ENCODE measurements at regions not wholly inside any gene's neighbourhood (a gene's known extent, or its start where the extent isn't known, plus 50 kb on each side); places are given as distances from the start of the nearest gene placed in this dataset.
"Not testable (repeated sequence)": the region's sequence is repeated elsewhere in the genome, so short reads cannot be mapped to it uniquely, and the experiment has no call there.

GRCh38 chr7:16265863-16266458 lies 155.4 kb downstream of the CRPPA start:
- DNase-seq = no peak

GRCh38 chr7:16264823-16265804 lies 156.2 kb downstream of the CRPPA start:
- no peak for DNase-seq

GRCh38 chr7:16264036-16264819 lies 157.1 kb downstream of the CRPPA start:
- no peak for DNase-seq

- DNase-seq = not testable (repeated sequence)
Observed at GRCh38 chr7:16263377-16263776, 158.0 kb downstream of the CRPPA start.

- no peak for DNase-seq
Observed at GRCh38 chr7:16261654-16262053, 159.7 kb downstream of the CRPPA start.

- no peak for DNase-seq
Observed at GRCh38 chr7:16261100-16261499, 160.2 kb downstream of the CRPPA start.

GRCh38 chr7:16260236-16260728 lies 161.1 kb downstream of the CRPPA start:
- no peak for DNase-seq

GRCh38 chr7:16256419-16256818 lies 164.9 kb downstream of the CRPPA start:
- DNase-seq = not testable (repeated sequence)

- DNase-seq = not testable (repeated sequence)
Observed at GRCh38 chr7:16255952-16256351, 165.4 kb downstream of the CRPPA start.

GRCh38 chr7:16250655-16251054 lies 170.7 kb downstream of the CRPPA start:
- DNase-seq = not testable (repeated sequence)

- not testable (repeated sequence) for DNase-seq
Observed at GRCh38 chr7:16249204-16249603, 172.1 kb downstream of the CRPPA start.

- DNase-seq = not testable (repeated sequence)
Observed at GRCh38 chr7:16248556-16248955, 172.8 kb downstream of the CRPPA start.

- DNase-seq = no peak
Observed at GRCh38 chr7:16244469-16244868, 176.9 kb downstream of the CRPPA start.

GRCh38 chr7:16242920-16243319 lies 178.4 kb downstream of the CRPPA start:
- DNase-seq = no peak

GRCh38 chr7:16241017-16241416 lies 180.3 kb downstream of the CRPPA start:
- no peak for DNase-seq

GRCh38 chr7:16236381-16236780 lies 185.0 kb downstream of the CRPPA start:
- DNase-seq = no peak

- no peak for DNase-seq
Observed at GRCh38 chr7:16235147-16236114, 185.9 kb downstream of the CRPPA start.

GRCh38 chr7:16234493-16235146 lies 186.7 kb downstream of the CRPPA start:
- no peak for DNase-seq

GRCh38 chr7:16233517-16233916 lies 187.8 kb downstream of the CRPPA start:
- DNase-seq = no peak

- DNase-seq = no peak
Observed at GRCh38 chr7:16232273-16232672, 189.1 kb downstream of the CRPPA start.

- DNase-seq = no peak
Observed at GRCh38 chr7:16223963-16224707, 197.2 kb downstream of the CRPPA start.
